ENCODE measurements at regions not wholly inside any gene's neighbourhood (a gene's known extent, or its start where the extent isn't known, plus 50 kb on each side); places are given as distances from the start of the nearest gene placed in this dataset.
A peak's percentile ranks its signal among the peaks of the same experiment; 100 is the strongest.

DNA sequence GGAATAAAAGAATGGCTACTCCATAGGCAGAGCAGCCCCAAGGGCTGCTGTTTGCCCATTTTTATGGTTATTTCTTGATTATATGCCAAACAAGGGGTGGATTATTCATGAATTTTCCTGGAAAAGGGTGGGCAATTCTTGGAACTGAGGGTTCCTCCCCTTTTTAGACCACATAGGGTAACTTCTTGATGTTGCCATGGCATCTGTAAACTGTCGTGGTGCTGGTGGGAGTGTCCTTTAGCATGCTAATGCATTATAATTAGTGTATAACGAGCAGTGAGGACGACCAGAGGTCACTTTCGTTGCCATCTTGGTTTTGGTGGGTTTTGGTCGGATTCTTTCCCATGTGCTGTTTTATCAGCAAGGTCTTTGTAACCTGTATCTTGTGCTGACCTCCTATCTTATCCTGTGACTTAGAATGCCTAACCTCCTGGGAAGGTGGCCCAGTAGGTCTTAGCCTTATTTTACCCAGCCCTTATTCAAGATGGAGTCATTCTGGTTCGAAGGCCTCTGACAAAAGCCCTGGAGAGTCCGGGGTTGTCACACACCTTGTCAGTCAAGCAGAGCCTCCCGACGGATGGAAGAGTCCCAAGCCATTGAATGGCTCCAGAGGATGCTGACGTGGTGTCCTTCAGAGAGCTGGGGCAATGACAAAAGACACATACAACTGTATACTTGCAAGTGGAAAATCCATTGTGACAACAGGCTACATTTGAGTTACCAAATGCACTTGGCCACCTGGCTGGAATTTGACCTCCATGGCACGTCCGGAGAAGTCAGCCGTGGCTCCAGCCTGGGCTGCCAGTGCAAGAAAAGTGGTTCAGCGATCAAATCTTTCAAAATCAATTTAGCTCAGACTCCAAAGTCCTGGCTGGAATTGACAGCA lies 67.1 kb upstream of the CLINT1 start:
- no peak for DNase-seq

DNA sequence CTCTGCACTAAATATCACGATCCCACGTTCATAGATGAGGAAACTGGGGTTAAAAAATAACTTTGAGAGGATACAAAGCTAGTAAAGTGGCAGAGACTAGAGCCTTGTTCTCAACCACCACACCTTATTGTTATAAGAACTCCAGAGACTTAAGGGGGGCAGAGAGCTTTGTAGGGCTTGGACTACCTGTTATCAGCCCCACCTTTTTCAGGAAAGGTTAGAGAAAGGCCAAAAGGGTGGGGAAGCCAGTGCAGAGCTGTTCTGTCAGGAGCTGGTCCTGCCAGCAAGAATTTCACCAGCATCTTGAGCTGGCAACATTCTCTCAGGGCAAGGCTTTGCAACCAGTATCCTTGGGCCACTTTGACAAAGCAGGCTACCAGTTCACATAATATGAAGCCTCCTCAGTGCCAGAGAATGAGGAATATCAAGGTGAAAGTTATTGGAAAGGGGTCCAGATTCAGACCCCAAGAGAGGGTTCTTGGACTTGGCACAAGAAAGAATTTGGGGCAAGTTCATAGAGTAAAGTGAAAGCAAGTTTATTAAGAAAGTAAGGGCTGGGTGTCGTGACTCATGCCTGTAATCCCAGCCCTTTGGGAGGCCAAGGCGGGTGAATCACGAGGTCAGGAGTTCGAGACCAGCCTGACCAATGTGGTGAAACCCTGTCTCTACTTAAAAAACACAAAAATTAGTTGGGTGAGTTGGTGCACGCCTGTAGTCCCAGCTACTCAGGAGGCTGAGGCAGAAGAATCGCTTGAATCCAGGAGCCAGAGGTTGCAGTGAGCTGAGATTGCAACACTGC lies 66.2 kb upstream of the CLINT1 start:
- DNase-seq: no peak

DNA sequence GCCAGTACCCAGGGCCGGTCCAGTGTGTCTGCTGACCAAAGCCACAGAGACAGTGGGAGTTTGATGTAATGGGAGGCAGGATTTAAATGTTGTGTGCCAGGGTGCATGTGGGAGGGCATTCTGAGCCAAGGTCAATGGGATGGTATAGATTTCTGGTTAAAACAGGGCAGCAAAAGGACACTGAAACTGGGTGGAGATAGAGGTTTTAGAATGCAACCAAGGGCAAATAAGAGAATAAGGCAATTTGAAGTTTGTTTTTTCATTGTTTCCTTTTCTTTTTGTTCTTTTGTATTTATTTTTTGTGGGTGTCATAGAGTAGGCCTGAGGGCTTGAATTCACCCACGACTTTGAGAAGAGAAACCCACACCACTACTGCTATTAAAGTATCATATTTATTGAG lies 65.5 kb upstream of the CLINT1 start:
- no peak for DNase-seq

DNA sequence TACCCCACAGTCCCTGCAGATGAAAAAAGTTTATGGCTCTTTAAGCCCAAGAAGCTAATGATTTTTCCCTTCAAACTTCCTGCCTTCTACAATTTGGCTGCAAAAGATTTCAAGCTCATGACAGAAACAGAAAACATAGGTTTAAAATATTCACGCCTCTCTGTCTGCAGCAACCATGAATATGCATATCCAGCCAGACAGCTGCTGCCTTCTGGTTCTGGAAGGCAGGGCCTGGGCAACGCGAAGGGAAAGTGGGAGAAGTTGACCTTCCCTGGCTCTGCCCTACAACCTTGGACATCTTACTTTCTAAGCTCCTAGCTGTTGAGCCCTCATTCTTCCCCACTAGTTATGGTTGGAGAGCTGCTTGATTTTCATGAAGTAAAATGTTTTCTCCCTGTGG lies 64.8 kb upstream of the CLINT1 start:
- no peak for DNase-seq

DNA sequence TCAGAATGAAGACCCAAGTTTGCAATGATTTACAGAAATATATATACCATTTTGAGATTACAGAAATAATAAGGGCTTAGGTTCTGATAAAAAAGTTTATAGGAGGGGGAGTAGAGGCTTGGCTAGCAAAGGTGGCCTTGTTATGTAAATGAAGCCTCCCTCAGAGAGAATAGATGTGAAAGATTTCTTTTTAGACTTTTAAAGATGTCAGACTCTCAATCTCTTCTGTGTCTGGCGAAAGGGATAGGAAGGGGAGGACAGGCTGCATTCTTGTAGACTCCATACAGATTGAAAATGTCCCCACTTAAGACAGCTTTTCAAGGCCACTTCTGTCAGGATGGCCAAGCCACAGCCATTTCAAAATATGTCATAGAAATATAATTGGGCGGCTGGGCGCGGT lies 63.1 kb upstream of the CLINT1 start:
- no peak for DNase-seq

DNA sequence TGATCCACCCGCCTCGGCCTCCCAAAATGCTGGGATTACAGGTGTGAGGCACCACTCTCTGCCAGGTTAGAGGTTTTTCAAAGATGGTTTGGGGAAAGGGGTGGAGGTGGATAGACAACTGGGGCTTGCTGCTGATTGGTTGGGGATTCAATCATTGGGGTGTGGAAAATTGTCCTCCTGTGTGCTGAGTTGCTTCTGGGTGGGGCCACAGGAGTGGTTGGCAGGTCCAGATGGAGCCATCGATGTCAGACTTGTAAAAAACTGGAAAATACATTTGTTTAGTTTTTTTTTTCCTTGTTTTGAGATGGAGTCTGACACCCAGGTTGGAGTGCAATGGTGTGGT lies 61.9 kb upstream of the CLINT1 start:
- no peak for DNase-seq

DNA sequence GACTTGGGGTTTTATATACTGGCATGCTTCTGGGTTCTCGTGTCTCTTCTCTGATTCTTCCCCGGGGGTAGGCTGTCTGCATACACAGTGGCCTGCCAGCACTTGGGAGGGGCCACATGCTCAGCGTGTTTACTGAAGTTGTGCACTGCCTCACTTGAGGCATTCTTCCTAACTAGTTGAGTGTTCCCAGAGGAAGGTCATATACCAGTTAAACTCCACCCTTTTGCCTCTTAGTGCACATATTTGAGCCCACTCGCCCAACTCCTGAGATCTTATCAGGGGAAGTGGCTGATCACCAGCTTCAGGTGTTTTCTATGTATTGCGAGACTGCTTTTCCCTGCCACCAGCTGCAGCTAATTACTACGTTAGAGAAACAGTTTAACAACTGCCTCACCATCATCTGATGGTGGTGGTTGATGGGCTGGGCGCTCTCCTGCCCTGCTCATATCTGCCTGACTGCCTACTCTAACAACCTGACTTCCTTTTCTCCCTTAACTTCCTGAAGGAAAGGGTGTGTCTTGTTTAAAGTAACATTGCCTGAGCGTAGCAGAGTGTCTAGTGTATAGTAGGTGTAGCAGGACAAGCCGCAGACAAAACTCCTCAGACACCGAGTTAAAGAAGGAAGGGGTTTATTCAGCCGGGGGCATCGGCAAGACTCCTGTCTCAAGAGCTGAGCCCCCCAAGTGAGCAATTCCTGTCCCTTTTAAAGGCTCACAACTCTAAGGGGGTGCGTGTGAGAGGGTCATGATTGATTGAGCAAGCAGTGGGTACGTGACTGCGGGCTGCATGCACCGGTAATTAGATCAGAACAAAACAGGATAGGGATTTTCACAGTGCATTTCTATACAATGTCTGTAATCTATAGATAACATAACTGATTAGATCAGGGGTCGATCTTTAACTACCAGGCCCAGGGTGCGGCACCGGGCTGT lies 60.1 kb upstream of the CLINT1 start:
- DNase-seq: no peak

DNA sequence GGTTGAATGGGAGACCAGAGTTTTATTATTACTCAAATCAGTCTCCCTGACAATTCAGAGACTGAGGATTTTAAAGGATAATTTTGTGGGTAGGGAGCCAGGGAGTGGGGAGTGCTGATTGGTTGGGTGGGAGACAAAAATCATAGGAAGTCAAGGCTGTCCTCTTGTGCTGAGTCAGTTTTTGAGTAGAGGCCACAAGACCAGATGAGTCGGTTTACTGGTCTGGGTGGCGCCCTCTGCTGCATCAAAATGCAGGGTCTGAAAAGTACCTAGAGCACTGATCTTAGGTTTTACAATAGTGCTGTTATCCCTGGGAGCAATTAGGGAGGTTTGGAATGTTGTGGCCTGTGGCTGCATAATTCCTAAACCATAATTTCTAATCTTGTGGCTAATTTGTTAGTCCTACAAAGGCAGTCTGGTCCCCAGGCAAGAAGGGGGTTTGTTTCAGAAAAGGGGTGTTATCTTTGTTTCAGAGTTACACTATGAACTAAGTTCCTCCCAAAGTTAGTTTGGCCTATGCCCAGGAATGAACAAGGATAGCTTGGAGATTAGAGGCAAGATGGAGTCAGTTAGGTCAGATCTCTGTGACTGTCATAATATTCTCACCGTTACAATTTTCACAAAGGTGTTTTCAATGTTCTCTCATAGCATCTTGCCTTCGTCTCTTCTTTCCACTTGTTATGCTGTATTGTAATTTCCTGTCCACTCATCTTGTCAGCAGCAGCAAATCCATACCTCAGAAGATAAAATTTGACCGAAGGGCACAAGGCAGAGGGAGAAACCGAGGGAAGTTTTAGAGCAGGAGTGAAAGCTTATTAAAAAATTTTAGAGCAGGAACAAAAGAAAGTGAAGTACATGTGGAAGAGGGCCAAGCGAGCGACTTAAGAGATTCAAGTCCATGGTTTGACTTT lies 59.2 kb upstream of the CLINT1 start:
- no peak for DNase-seq

DNA sequence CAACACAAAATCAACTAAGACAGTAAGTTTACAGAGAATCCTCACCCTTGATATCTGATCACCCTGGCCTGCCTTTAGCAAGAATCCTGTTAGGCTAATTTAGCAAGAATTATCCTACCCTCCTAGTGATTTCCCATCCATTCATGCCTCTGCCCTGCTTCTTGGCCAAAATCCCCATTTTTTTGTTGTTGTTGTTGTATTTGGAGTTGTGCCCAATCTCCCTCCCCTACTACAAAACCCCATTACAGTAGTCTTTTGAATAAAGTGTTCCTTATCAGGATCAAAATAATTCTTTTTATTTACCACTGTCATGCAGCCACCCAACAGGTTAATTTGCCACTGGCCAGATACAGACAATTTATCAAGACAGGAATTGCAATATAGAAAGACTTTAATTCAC lies 58.5 kb upstream of the CLINT1 start:
- DNase-seq: no peak

DNA sequence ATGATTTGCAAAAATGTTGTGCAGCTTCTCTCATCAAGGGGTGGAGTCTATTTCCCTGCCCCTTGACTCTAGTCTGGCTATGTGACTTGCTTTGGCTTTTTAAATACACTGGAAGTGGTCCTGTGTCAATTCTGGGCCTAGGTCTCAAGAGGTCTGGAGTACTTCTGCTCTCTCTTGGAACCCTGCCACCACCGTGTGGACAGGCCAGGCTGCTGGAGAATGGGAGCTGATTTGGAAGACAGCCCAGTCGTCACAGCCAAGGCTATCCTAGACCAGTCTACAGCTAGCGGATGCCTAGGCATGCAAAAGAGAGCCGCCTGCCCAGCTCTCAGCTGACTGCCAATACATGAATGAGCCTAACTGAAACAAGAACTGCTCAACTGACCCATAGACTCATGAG lies 56.7 kb upstream of the CLINT1 start:
- peak; percentile 42 to 83 for DNase-seq

DNA sequence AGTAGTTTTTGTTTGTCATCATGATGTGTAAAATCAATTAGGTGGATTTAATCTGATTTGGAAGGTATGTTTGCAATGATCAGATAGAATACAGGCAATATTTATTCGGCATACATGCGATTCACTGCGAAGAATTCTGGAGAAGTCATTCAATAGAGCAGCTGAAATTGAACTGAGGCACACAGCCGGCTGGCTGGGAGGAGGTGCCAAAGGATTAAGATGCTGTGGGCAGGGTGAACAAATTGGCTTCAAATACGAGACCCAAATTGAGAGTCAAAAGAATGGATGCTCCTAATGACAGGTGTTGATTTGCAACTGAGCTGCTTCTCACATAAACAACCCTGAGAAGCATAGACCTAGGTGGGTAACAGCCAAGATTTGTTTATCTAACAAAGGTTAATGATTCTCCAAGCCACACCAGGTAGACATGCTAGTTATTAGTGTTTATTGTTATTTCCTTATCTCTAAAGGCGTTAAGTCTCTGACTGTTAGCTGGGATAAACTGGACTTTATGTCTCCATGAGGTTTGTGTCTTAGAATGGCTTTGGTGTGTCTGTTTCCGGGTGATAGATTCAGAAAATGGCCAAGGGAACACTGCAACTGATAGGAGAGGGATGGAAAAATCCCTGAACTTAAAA lies 55.3 kb upstream of the CLINT1 start:
- DNase-seq: no peak

DNA sequence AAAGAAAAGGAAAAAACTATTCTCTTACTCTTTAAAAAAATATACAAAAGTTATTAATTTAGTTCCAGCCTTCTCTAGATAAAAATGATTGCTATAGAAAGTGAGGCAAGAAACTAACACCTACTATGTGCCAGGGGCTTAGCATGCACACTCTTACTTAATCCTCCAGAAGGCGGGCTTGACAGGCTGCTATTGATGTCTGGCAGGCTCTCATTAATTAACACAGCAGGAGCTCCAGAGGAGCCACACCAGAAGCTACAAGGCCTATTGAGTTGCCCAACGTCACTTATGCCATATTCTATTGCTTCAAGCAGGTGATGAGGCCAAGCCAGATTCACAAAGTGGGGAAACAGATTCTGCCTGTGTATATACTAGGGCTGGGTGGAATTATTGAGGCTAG lies 54.6 kb upstream of the CLINT1 start:
- no peak for DNase-seq

DNA sequence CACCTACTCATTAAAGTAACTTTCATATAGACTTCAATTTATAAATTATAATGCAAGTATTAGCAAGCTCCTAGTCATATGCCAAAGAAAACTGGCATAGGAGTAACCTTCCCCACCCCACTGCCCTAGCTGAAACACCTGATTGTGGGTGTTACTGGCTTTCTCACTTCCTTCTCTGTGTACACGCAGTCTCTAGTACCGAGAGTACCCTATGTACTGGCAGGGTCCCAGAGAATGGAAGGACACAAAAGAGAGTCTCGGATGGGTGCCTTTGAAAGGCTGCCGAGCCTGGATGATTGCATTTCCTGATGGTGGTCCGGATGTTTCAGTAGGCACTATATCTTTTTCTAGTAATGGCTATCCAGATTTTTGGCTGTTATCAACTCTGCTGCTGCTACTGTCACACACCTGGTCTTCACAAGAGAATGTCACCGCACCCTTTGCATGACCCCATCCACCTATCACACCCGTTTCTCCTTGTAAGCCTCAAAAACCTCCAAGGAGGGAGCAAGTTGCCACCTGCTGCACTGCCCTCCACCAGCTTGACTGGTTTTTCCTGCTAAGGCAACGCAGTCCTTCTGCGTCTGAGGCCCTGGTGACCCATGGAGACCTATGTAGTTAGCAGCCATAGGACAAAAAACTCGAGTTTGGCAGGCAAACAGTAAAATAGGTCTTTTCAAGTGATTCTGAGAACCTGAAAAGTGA lies 53.8 kb upstream of the CLINT1 start:
- no peak for DNase-seq

DNA sequence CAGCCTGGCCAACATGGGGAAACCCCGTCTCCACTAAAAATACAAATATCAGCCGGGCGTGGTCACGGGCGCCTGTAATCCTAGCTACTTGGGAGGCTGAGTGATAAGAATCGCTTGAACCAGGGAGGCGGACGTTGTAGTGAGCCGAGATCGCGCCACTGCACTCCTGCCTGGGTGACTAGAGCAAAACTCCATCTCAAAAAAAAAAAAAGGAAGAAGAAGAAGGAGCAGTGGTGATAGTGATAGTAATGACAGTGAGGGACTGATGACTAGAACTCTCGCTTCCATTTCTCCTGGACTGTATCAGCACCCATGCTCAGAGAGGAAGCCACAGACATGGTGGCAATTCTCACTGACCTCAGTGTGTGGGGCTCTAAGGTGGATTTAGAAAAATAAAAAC lies 52.6 kb upstream of the CLINT1 start:
- DNase-seq: no peak
